Activated naive CD4-positive, alpha-beta T cell treated with anti-CD3 and anti-CD28 coated beads, Interleukin-2, amount 10 ng/mL, durations not matched to agents 7 days and 5 days (primary cell): ENCODE measurements at regions not wholly inside any gene's neighbourhood (a gene's known extent, or its start where the extent isn't known, plus 50 kb on each side); places are given as distances from the start of the nearest gene placed in this dataset.

Experiments used
- CTCF ChIA-PET: fragments of 350-600 bp; sonication (Branson Sonifier 250); formaldehyde crosslinking; loops from one replicate; lab custom pipeline; 2021; ENCODE audit warnings: antibody characterized with exemption; lab: Charles Lee
- DNase-seq: peaks from one replicate; pipeline ENCODE4 v3.0.0-alpha.2; 2020
- H3K27ac Mint-ChIP-seq: one replicate; pipeline ENCODE4 v1.8.0; 2021; ENCODE audit warnings: mild to moderate bottlenecking, moderate library complexity, mixed read lengths
- H3K27me3 Mint-ChIP-seq: one replicate; pipeline ENCODE4 v1.8.0; 2021; ENCODE audit warnings: mild to moderate bottlenecking, mixed read lengths
- H3K36me3 Mint-ChIP-seq: one replicate; pipeline ENCODE4 v1.8.0; 2021; ENCODE audit warnings: mixed read lengths
- H3K4me1 Mint-ChIP-seq: one replicate; pipeline ENCODE4 v1.8.0; 2021; ENCODE audit warnings: mixed read lengths
- H3K4me3 Mint-ChIP-seq: one replicate; pipeline ENCODE4 v1.8.0; 2021; ENCODE audit warnings: mild to moderate bottlenecking, moderate library complexity, mixed read lengths
- H3K9me3 Mint-ChIP-seq: one replicate; pipeline ENCODE4 v1.8.0; 2021; ENCODE audit warnings: mixed read lengths

DNA sequence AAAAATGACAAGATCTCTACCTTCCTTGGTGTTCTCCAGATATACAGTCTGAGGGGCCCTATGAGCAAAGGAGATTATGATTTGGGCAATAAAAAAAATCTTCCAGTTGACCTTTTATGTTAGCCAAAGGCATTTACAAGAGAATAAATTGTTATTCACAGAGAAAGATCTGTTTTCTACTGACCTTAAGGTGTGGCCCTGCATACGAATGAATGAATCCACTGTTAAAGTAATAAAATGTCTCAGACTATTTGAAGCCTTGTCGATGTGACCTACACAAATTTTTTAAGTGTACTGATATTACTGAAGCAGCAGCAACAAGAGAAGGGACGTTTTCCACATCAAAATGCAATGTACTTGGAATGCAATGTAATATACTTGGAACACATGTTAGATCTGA lies 95.9 kb upstream of the SSTR4 start:
- Mint-ChIP-seq H3K4me3 (no peak overlapping the region), H3K27me3 (no peaks in the 10 kb centered on the region), H3K27ac (no peak overlapping the region), H3K36me3 (no peaks in the 10 kb centered on the region), H3K9me3 (no peaks in the 10 kb centered on the region), H3K4me1 (no peaks in the 10 kb centered on the region)
- CTCF ChIA-PET: no interaction called here
- DNase-seq: no peak

DNA sequence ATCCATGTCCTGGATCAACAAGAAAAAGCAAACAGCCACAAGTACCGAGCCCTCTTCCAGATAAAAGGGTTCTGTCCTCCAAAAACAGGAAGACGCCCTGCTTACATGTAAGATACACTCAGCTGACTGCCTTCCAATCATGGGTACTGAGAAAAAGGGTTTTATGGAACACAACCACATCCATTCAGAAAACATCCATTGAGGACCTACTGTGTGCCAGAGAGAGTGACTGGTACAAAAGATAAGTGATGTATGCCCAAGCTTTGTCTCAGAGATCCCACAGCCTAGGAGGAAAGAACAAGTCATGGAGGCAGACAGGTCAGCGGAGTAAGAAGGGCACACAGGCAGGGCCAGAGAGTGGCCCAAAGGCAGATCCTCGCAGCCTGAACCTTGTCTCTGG lies 94.8 kb upstream of the SSTR4 start:
- H3K27ac Mint-ChIP-seq: no peak overlapping the region
- no peaks in the 10 kb centered on the region for H3K27me3 Mint-ChIP-seq
- DNase-seq: no peak
- no peaks in the 10 kb centered on the region for H3K9me3 Mint-ChIP-seq
- CTCF ChIA-PET: no interaction called here
- H3K4me3 Mint-ChIP-seq: no peak overlapping the region
- no peaks in the 10 kb centered on the region for H3K36me3 Mint-ChIP-seq
- H3K4me1 Mint-ChIP-seq: no peaks in the 10 kb centered on the region

DNA sequence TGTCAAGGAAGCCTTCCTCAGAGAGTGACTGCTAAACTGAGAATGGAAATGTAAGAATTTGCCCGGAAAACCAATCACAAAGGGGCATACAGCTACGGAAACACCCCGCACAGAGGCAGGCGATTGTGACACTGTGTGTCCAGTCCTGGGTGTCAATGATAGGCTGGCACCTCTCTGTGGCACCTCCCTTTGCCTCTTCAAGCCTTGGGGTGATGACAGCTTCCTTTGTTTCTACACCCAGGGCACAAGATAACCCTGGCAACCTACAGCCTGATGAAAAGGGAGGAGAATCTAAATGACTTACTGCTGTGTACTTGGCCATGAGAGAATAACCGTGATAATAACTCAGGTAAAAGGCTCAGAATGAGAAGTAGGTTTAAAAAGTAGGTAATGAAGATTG lies 93.6 kb upstream of the SSTR4 start:
- H3K9me3 Mint-ChIP-seq: no peaks in the 10 kb centered on the region
- H3K36me3 Mint-ChIP-seq: no peaks in the 10 kb centered on the region
- DNase-seq: no peak
- no peak overlapping the region for H3K27ac Mint-ChIP-seq
- no peaks in the 10 kb centered on the region for H3K27me3 Mint-ChIP-seq
- no peak overlapping the region for H3K4me3 Mint-ChIP-seq
- CTCF ChIA-PET: no interaction called here
- no peaks in the 10 kb centered on the region for H3K4me1 Mint-ChIP-seq

DNA sequence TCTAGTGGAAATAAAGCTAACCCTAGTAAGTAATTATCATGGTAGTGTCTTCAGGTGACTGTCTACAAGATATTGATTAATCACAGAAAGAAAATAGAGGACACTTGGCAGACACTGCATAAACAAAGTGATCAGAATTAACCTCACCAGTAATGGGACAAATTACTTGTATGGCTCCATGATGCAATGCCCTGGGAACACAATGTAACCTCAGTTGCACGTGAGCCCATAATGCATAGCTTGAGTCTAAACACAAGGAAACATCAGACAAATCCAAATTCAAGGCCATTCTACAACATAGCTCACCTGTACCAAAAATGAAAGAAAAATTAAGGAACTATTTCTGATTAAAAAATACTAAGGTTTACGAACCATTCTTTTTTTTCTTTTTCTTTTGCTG lies 92.4 kb upstream of the SSTR4 start:
- Mint-ChIP-seq H3K9me3 (no peaks in the 10 kb centered on the region), H3K36me3 (no peaks in the 10 kb centered on the region), H3K27me3 (no peaks in the 10 kb centered on the region)

DNA sequence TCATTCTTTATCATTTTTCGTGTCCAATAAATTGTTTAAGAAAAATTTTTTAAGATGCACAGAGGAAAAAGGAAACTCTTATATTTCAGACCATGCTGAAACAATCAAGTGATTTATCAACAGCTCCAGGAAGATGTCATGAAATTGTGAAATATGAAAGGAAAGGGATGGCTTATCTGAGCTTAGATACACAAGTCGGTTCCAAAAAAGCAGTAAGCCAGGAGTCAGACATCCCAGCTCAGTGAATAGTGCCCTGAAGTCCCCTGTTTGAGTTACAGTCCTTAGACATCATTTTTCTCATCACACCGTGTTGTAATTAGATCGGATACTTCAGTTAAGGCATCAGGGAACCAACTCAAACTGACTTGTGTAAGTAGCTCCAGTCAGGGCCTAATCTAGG lies 91.0 kb upstream of the SSTR4 start:
- H3K4me1 Mint-ChIP-seq: no peaks in the 10 kb centered on the region
- no peak overlapping the region for H3K27ac Mint-ChIP-seq
- H3K4me3 Mint-ChIP-seq: no peak overlapping the region
- CTCF ChIA-PET: no interaction called here
- no peaks in the 10 kb centered on the region for H3K9me3 Mint-ChIP-seq
- H3K27me3 Mint-ChIP-seq: no peaks in the 10 kb centered on the region
- no peak for DNase-seq
- H3K36me3 Mint-ChIP-seq: no peaks in the 10 kb centered on the region

More for the DNA sequence above, 92.4 kb upstream of the SSTR4 start:
- no peak for DNase-seq
- Mint-ChIP-seq H3K4me1 (no peaks in the 10 kb centered on the region), H3K27ac (no peak overlapping the region), H3K4me3 (no peak overlapping the region)
- CTCF ChIA-PET: no interaction called here

DNA sequence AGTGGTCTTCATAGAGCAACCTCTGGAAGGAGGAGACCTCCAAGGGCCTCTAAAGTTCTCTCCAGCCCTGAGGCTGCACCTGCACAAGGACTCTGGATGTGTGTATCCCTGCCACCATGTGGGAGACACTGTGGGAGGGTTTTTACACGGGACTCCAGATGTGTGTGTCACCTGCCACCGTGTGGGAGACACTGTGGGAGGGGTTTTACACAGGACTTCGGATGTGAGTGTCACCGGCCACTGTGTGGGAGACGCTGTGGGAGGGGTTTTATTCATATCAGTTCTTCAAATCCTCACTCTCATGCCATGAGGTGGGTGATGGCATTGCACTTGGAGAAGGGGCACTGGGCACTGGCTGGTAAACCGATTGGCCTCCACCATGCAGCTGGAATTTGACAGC lies 90.2 kb upstream of the SSTR4 start:
- H3K4me3 Mint-ChIP-seq: no peak overlapping the region
- DNase-seq: no peak
- H3K27ac Mint-ChIP-seq: no peak overlapping the region
- CTCF ChIA-PET: no interaction called here
- no peaks in the 10 kb centered on the region for H3K27me3 Mint-ChIP-seq
- no peaks in the 10 kb centered on the region for H3K4me1 Mint-ChIP-seq
- H3K9me3 Mint-ChIP-seq: no peaks in the 10 kb centered on the region
- H3K36me3 Mint-ChIP-seq: no peaks in the 10 kb centered on the region

DNA sequence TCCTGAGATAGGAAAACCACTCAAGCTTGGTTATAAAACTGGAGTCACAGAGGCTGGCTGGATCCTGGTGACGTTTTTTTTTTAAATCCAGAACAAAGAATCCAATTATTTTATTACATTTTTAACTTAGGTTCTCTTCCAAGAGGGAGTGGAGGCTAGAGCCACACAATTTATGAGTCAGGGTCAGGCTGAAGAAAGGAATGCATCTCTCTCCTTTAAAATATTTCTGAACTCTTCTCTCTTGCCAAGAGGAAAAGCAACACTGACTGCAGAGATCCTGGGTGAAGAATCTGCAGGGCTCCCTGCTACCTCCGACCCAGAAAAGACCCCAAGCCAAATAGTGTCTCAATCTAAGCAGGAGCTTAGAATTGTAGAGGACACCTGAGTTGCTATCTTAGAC lies 88.5 kb upstream of the SSTR4 start:
- CTCF ChIA-PET: no interaction called here
- no peak overlapping the region for H3K4me3 Mint-ChIP-seq
- no peaks in the 10 kb centered on the region for H3K36me3 Mint-ChIP-seq
- H3K27me3 Mint-ChIP-seq: no peaks in the 10 kb centered on the region
- no peak overlapping the region for H3K27ac Mint-ChIP-seq
- no peak for DNase-seq
- H3K9me3 Mint-ChIP-seq: no peaks in the 10 kb centered on the region
- no peaks in the 10 kb centered on the region for H3K4me1 Mint-ChIP-seq

DNA sequence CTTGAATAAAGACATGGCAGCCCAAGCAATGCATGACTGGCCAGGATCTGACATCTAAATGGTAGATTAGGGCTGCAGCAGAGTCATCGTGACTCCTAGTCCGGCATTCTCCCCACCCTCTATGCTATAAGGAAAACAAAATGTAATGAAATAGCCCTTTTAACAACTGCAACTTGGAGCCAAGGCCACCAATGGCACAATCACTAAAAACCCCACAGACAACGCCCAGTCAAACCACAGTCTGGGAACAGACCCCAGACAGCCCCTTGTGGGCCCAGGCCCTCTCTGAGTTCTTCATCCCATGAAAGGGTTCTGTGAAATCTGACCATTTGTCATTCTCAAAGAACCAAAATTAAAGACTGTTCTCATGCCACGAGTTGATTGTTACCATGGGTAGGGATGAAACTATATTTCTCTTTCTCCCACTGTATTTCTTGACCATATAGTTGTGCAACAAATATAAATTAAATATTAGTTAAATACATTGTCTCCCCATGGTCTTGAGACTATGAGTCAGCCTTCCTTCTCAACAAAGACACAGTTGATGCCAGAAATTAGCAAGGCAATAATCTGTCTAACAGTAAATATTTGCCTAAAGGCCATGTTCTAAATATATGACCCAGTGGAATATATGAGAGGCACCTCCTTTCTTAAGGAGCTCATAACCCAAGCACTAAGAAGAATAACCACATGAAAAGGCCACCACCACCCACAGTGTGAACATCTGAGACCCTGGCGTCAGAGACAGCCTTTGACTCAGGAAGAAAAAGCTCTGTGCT lies 85.6 kb upstream of the SSTR4 start:
- peaks cover 7% of the 10 kb centered on the region for H3K9me3 Mint-ChIP-seq
- CTCF ChIA-PET: no interaction called here
- no peaks in the 10 kb centered on the region for H3K36me3 Mint-ChIP-seq
- H3K4me3 Mint-ChIP-seq: no peak overlapping the region
- no peaks in the 10 kb centered on the region for H3K4me1 Mint-ChIP-seq
- H3K27me3 Mint-ChIP-seq: no peaks in the 10 kb centered on the region
- no peak for DNase-seq
- H3K27ac Mint-ChIP-seq: no peak overlapping the region

DNA sequence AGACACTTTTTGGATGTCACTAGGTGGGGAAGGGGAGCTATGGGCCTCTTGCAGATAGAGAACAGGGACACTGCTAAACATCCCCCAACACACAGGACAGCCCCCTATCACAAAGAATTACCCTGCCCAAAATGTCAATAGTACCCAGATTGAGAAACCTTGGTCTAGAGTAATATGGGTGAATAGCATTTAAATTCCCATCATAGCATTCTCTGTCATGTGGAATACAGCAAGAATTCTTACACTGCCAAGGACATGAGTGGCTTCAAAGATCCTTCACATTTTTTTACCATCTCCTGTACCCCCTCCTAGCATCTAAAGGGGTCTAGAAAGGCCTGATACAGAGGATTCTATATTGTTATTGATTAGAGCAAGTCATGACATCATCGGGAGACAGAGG lies 83.1 kb upstream of the SSTR4 start:
- H3K4me3 Mint-ChIP-seq: no peak overlapping the region
- H3K36me3 Mint-ChIP-seq: no peaks in the 10 kb centered on the region
- H3K27ac Mint-ChIP-seq: no peak overlapping the region
- no peak for DNase-seq
- H3K27me3 Mint-ChIP-seq: no peaks in the 10 kb centered on the region
- H3K4me1 Mint-ChIP-seq: no peaks in the 10 kb centered on the region
- H3K9me3 Mint-ChIP-seq: peaks cover 7% of the 10 kb centered on the region
- CTCF ChIA-PET: no interaction called here

DNA sequence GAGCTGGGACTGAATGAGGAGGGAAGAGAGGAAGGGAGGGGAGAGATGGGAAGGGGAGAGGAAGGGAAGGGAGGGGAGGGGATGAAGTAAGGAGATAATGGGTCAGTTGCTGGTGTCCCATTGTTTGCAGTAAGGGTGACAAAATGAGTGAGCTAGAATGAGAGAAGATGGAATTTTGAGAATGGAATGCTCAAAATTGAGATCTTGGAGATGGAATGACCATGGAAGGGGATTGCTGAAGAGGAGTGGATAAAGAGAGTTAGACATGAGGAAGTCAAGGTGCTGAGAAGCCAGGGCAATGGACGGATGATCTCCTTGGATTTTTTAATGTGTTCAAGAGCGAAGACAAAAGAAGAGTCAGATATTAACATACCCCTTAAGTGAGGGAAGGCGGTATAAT lies 80.5 kb upstream of the SSTR4 start:
- CTCF ChIA-PET: no interaction called here
- DNase-seq: no peak
- Mint-ChIP-seq H3K4me3 (no peak overlapping the region), H3K27ac (no peak overlapping the region), H3K36me3 (no peaks in the 10 kb centered on the region), H3K9me3 (peaks cover 7% of the 10 kb centered on the region), H3K4me1 (no peaks in the 10 kb centered on the region), H3K27me3 (no peaks in the 10 kb centered on the region)

DNA sequence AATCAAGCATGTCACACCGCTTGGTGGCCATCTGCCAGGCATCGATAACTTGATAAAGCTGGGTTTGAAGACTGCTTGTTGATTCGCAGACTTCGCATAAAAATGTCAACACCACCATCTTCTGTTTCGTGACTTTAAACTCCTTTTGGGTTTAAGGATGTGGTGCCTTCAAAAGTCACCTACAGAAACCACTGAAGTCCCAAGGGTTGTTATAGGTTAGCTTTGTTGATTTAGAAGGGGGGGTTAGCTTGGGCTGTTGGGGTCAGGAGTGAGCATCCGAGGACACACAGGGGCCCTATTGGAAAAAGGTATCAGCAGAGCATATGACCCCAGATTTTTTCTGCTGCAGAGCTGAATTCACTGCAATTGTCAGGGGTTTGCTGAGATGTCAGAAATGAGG lies 76.7 kb upstream of the SSTR4 start:
- H3K36me3 Mint-ChIP-seq: no peaks in the 10 kb centered on the region
- no peaks in the 10 kb centered on the region for H3K4me1 Mint-ChIP-seq
- DNase-seq: no peak
- H3K4me3 Mint-ChIP-seq: no peak overlapping the region
- H3K27me3 Mint-ChIP-seq: no peaks in the 10 kb centered on the region
- H3K27ac Mint-ChIP-seq: no peak overlapping the region
- CTCF ChIA-PET: interaction anchor here (1.6 kb wide), 1 partner anchor 17 kb away, joined by 4 read pairs; no protein-coding TSS in a partner anchor
- H3K9me3 Mint-ChIP-seq: peaks cover 1% of the 10 kb centered on the region

DNA sequence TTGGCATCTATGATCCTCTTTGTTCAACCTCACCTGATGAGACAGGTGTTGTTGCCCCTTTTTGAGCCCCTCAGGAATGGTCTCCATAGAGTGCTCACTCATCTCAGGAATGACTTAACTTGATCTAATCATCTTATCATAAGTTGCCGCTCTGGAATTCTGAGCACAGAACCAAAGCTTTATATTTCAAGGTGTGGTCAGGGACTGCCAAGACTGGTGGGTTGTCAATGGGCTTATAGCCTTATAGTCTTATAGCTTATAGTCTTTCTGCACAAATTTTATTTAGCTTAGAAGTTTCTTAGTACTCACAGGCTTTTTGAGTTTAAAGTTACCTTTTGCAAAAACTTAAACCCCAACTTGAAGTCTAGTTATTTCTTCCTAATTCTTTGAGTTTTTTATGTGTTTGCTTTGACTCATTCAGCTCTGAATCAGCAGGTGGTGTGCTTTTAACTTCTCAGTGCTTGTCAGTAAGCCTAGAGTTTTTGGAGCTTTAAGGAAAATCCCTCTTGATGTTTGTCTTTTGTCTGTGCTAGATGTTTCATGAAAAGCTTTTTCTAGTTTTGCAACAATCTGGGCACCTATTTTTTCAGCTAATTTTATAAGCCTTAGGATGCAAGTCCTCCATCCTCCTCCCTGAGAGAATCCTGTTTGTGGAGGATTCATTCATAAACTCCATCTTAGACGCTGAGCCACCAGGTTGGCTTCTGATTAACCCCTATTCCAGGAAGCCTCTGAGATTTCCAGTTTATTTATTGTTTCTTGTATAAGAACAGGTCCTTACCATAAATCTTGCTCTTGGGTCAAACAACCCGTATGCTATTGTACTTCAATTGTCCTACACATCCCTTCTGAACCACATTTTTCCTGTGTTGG lies 72.3 kb upstream of the SSTR4 start:
- H3K36me3 Mint-ChIP-seq: no peaks in the 10 kb centered on the region
- CTCF ChIA-PET: no interaction called here
- no peak overlapping the region for H3K4me3 Mint-ChIP-seq
- DNase-seq: no peak
- H3K9me3 Mint-ChIP-seq: no peaks in the 10 kb centered on the region
- no peaks in the 10 kb centered on the region for H3K27me3 Mint-ChIP-seq
- H3K4me1 Mint-ChIP-seq: no peaks in the 10 kb centered on the region
- no peak overlapping the region for H3K27ac Mint-ChIP-seq

DNA sequence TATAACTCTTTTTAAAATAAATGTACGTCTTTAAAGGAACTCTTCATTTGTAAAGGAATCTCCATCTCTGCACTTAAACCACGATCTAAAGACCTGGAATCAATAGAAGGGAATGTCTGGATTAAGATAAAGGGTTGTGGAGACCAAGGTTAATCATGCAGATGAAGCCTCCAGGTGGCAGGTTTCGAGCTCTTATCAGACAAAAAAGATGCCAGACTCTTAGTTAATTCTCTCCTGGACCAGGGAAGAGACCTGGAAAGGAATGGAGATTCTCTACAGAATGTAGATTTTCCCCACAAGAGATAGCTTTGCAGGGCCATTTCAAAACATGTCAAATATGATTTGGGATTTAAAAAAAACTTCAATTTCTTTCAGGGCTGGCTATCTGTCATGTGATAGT lies 71.5 kb upstream of the SSTR4 start:
- no peak overlapping the region for H3K4me3 Mint-ChIP-seq
- CTCF ChIA-PET: no interaction called here
- DNase-seq: no peak
- no peaks in the 10 kb centered on the region for H3K36me3 Mint-ChIP-seq
- H3K27me3 Mint-ChIP-seq: no peaks in the 10 kb centered on the region
- no peak overlapping the region for H3K27ac Mint-ChIP-seq
- no peaks in the 10 kb centered on the region for H3K4me1 Mint-ChIP-seq
- H3K9me3 Mint-ChIP-seq: no peaks in the 10 kb centered on the region

DNA sequence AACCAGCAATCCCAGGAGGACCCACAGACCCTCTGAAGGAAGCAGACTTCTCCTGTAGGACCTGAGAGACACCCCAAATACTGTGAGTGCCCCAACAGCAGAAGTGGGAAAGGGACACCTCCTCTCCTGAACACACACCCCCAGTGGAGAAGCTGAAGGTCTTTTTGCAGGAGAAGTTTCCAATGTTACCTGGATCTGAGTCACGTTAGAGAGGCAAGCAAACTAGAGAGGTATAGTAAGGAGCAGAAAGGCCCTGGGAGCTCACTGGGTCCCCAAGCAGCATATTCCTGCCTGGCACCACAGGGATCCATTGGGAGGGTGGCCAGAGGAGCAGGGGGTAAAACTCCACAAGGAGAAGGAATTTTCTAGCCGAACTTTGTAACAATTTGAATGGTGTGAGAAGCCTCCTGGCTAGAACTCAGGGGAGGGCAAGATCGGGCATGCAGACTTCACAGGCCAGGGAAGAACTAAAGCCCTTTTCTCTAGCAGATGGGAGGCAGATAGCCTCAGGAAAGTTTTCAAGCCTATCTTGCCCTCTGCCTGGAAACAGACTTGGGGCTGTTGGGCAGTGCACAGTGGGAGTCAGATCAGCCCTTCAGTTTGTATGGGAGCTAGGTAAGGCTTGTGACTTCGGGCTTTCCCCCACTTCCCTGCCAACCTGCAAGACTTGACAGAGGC lies 68.2 kb upstream of the SSTR4 start:
- Mint-ChIP-seq H3K9me3 (no peaks in the 10 kb centered on the region), H3K4me1 (no peaks in the 10 kb centered on the region), H3K27me3 (no peaks in the 10 kb centered on the region), H3K27ac (no peak overlapping the region), H3K4me3 (no peak overlapping the region), H3K36me3 (no peaks in the 10 kb centered on the region)
- CTCF ChIA-PET: no interaction called here
- no peak for DNase-seq
